ENCODE measurements at regions not wholly inside any gene's neighbourhood (a gene's known extent, or its start where the extent isn't known, plus 50 kb on each side); places are given as distances from the start of the nearest gene placed in this dataset.

- Histone ChIP-seq H3K27ac (ENCODE audit: low read length) (peak overlapping the region; percentile 19), H3K79me2 (replicated peaks; ENCODE audit: insufficient read depth, low read length) (no peaks in the 10 kb centered on the region), H3F3A (ENCODE audit: insufficient read depth, low read length, poor library complexity, severe bottlenecking) (no peaks in the 10 kb centered on the region), H3K4me3 (ENCODE audit: low read length) (peak overlapping the region; percentile 21), H3K36me3 (ENCODE audit: insufficient read depth, low read length) (no peaks in the 10 kb centered on the region), H3K9ac (ENCODE audit: low read length) (no peak overlapping the region), H4K20me1 (ENCODE audit: insufficient read depth) (no peaks in the 10 kb centered on the region), H3K4me2 (ENCODE audit: low read length) (no peak overlapping the region), H2AFZ (ENCODE audit: low read depth, low read length) (no peak overlapping the region), H3K27me3 (ENCODE audit: insufficient read depth, low read depth, low read length) (no peaks in the 10 kb centered on the region), H3K9me3 (ENCODE audit: low read length) (no peaks in the 10 kb centered on the region), H3K9me2 (ENCODE audit: insufficient read depth, low read length) (no peaks in the 10 kb centered on the region)
- TF ChIP-seq EP300 (conservative IDR thresholded peaks at IDR 0.05; ENCODE audit: poor library complexity, severe bottlenecking), result no peak
- TF ChIP-seq TAF1 (IDR thresholded peaks at IDR 0.05; ENCODE audit: low read depth), result no peak
- no peak for TF ChIP-seq CTCF (IDR thresholded peaks at IDR 0.05; ENCODE audit: poor library complexity, severe bottlenecking)
- no peak for TF ChIP-seq POLR2AphosphoS5 (IDR thresholded peaks at IDR 0.05)
- TF ChIP-seq MXI1 (conservative IDR thresholded peaks at IDR 0.05; ENCODE audit: poor library complexity, severe bottlenecking), result no peak
- no peak for TF ChIP-seq EZH2 (IDR thresholded peaks at IDR 0.05; ENCODE audit: borderline replicate concordance, insufficient read depth, low read length, poor library complexity, severe bottlenecking)
- no peak for TF ChIP-seq RAD21 (conservative IDR thresholded peaks at IDR 0.05)
- TF ChIP-seq REST (IDR thresholded peaks at IDR 0.05; ENCODE audit: borderline replicate concordance), result no peak
- TF ChIP-seq SMC3 (conservative IDR thresholded peaks at IDR 0.05; ENCODE audit: poor library complexity), result no peak
Measured at GRCh38 chr17:34845296-34845695, 116.0 kb downstream of the CCT6B start.

- Histone ChIP-seq H3K9me2 (ENCODE audit: insufficient read depth, low read length) (no peaks in the 10 kb centered on the region), H3K27me3 (ENCODE audit: insufficient read depth, low read depth, low read length) (no peaks in the 10 kb centered on the region), H3K36me3 (ENCODE audit: insufficient read depth, low read length) (no peaks in the 10 kb centered on the region), H3K9me3 (ENCODE audit: low read length) (no peaks in the 10 kb centered on the region), H3F3A (ENCODE audit: insufficient read depth, low read length, poor library complexity, severe bottlenecking) (no peaks in the 10 kb centered on the region), H3K27ac (ENCODE audit: low read length) (no peak overlapping the region), H3K4me3 (ENCODE audit: low read length) (no peak overlapping the region), H3K4me2 (ENCODE audit: low read length) (no peak overlapping the region), H4K20me1 (ENCODE audit: insufficient read depth) (no peaks in the 10 kb centered on the region), H2AFZ (ENCODE audit: low read depth, low read length) (no peak overlapping the region), H3K9ac (ENCODE audit: low read length) (no peak overlapping the region), H3K79me2 (replicated peaks; ENCODE audit: insufficient read depth, low read length) (no peaks in the 10 kb centered on the region)
- TF ChIP-seq REST (IDR thresholded peaks at IDR 0.05; ENCODE audit: borderline replicate concordance) (no peak), POLR2AphosphoS5 (IDR thresholded peaks at IDR 0.05) (no peak), EZH2 (IDR thresholded peaks at IDR 0.05; ENCODE audit: borderline replicate concordance, insufficient read depth, low read length, poor library complexity, severe bottlenecking) (no peak), SMC3 (conservative IDR thresholded peaks at IDR 0.05; ENCODE audit: poor library complexity) (no peak), RAD21 (conservative IDR thresholded peaks at IDR 0.05) (no peak), TAF1 (IDR thresholded peaks at IDR 0.05; ENCODE audit: low read depth) (no peak), CTCF (IDR thresholded peaks at IDR 0.05; ENCODE audit: poor library complexity, severe bottlenecking) (no peak), MXI1 (conservative IDR thresholded peaks at IDR 0.05; ENCODE audit: poor library complexity, severe bottlenecking) (no peak), EP300 (conservative IDR thresholded peaks at IDR 0.05; ENCODE audit: poor library complexity, severe bottlenecking) (no peak)
Measured at GRCh38 chr17:34843682-34844081, 117.6 kb downstream of the CCT6B start.

Data from neural cell (in vitro differentiated cells).